Kidney epithelial cell (primary cell): ENCODE measurements at regions not wholly inside any gene's neighbourhood (a gene's known extent, or its start where the extent isn't known, plus 50 kb on each side); places are given as distances from the start of the nearest gene placed in this dataset.

ENCODE experiments used
- DNase-seq: peaks from one replicate; pipeline ENCODE4 v3.0.0-alpha.2; 2010; ENCODE audit warnings: low read depth
- H3K27me3 ChIP-seq: 2 replicates; pipeline ENCODE4 v1.6.0; 2011; ENCODE audit warnings: low read length; ENCODE audit not compliant: control insufficient read depth, insufficient read depth
- H3K36me3 ChIP-seq: 2 replicates; pipeline ENCODE4 v1.5.1; 2011; ENCODE audit warnings: low read length; ENCODE audit not compliant: control insufficient read depth, insufficient read depth
- H3K4me3 ChIP-seq: 2 replicates; pipeline ENCODE4 v1.5.1; 2011; ENCODE audit warnings: low read depth, mild to moderate bottlenecking, control low read depth, low read length
- CTCF ChIP-seq: IDR thresholded peaks from 2 replicates; pipeline ENCODE4 v1.5.1; 2011; ENCODE audit warnings: mild to moderate bottlenecking, moderate library complexity, low read length, control low read depth, inconsistent platforms; ENCODE audit not compliant: insufficient read depth, poor library complexity, severe bottlenecking

- no peak for DNase-seq
- no peak for TF ChIP-seq CTCF
- Histone ChIP-seq H3K4me3 (no peak overlapping the region), H3K27me3 (no peaks in the 10 kb centered on the region), H3K36me3 (no peaks in the 10 kb centered on the region)
These were observed 161.7 kb upstream of the UBE2E1 start for GRCh38 chr3:23644099-23644498.

- H3K4me3 ChIP-seq = no peak overlapping the region
- H3K36me3 ChIP-seq = no peaks in the 10 kb centered on the region
- no peaks in the 10 kb centered on the region for H3K27me3 ChIP-seq
- no peak for DNase-seq
- TF ChIP-seq CTCF = no peak
These were observed 161.1 kb upstream of the UBE2E1 start for GRCh38 chr3:23644676-23645075.

- H3K27me3 ChIP-seq = no peaks in the 10 kb centered on the region
- DNase-seq = no peak
- no peak for TF ChIP-seq CTCF
- no peaks in the 10 kb centered on the region for H3K36me3 ChIP-seq
- H3K4me3 ChIP-seq = no peak overlapping the region
These were observed 160.1 kb upstream of the UBE2E1 start for GRCh38 chr3:23645533-23646183.

GRCh38 chr3:23646184-23646920 is 159.4 kb upstream of the UBE2E1 start:
- TF ChIP-seq CTCF = no peak
- Histone ChIP-seq H3K27me3 (no peaks in the 10 kb centered on the region), H3K4me3 (no peak overlapping the region), H3K36me3 (no peaks in the 10 kb centered on the region)
- no peak for DNase-seq

GRCh38 chr3:23647706-23648258 is 158.0 kb upstream of the UBE2E1 start:
- H3K4me3 ChIP-seq = no peak overlapping the region
- H3K27me3 ChIP-seq = no peaks in the 10 kb centered on the region
- TF ChIP-seq CTCF = no peak
- no peaks in the 10 kb centered on the region for H3K36me3 ChIP-seq
- no peak for DNase-seq
